Lung (tissue), 11 donors: ENCODE measurements at regions not wholly inside any gene's neighbourhood (a gene's known extent, or its start where the extent isn't known, plus 50 kb on each side); places are given as distances from the start of the nearest gene placed in this dataset.

Source experiments
- ATAC-seq: fragments of 200-7000 bp; cut with Tn5 transposase; one replicate; pipeline ENCODE4 v1.9.1; 2020; ENCODE audit warnings: moderate number of reproducible peaks; ENCODE audit not compliant: insufficient read depth, low FRiP score
- DNase-seq, 3 donors: peaks; one replicate each; pipeline ENCODE4 v3.0.0-alpha.2; 2013 to 2017
- H3K27ac ChIP-seq, 2 donors: one replicate each; pipeline ENCODE4 v1.5.1; 2013; ENCODE audit warnings: mild to moderate bottlenecking in 2 of 2, moderate library complexity in 2 of 2, control low read depth in 1 of 2, inconsistent platforms in 1 of 2, low read depth in 1 of 2, low read length in 1 of 2
- H3K27me3 ChIP-seq, 3 donors: one replicate each; pipeline ENCODE4 v1.5.1; 2013; ENCODE audit warnings: low read length in 2 of 3; ENCODE audit not compliant: control insufficient read depth in 3 of 3, insufficient read depth in 3 of 3
- H3K36me3 ChIP-seq, 4 donors: one replicate each; pipeline ENCODE4 v1.5.1; 2013; ENCODE audit warnings: low read length in 4 of 4, mild to moderate bottlenecking in 1 of 4, moderate library complexity in 1 of 4; ENCODE audit not compliant: control insufficient read depth in 4 of 4, insufficient read depth in 4 of 4
- H3K4me1 ChIP-seq, 5 donors: one replicate each; pipeline ENCODE4 v1.5.1; 2013; ENCODE audit warnings: low read length in 5 of 5, mild to moderate bottlenecking in 2 of 5, moderate library complexity in 1 of 5; ENCODE audit not compliant: control insufficient read depth in 5 of 5, insufficient read depth in 5 of 5
- H3K4me3 ChIP-seq: one replicate; pipeline ENCODE4 v1.5.1; 2013; ENCODE audit warnings: mild to moderate bottlenecking, control low read depth, moderate library complexity
- H3K9ac ChIP-seq, 2 donors: one replicate each; pipeline ENCODE4 v1.5.1; 2013; ENCODE audit warnings: low read length in 2 of 2, control low read depth in 1 of 2; ENCODE audit not compliant: insufficient read depth in 1 of 2
- H3K9me3 ChIP-seq, 4 donors: one replicate each; pipeline ENCODE4 v1.5.1; 2013; ENCODE audit warnings: low read length in 3 of 4, mild to moderate bottlenecking in 1 of 4, moderate library complexity in 1 of 4; ENCODE audit not compliant: control insufficient read depth in 4 of 4, insufficient read depth in 3 of 4
- CTCF ChIP-seq: IDR thresholded peaks from 2 replicates; pipeline ENCODE4 v1.5.1; 2012; ENCODE audit warnings: mild to moderate bottlenecking; ENCODE audit errors: control extremely low read depth, extremely low read depth
- WGBS, 2 donors: extraction: QIAGEN DNeasy Blood & Tissue Kit; methylation state at CpG; one replicate each; pipeline ENCODE4 v1.1.7; 2013; 5-methylcytosine and 5-hydroxymethylcytosine counted together
- donor health status: control.
- donor health status: control.
- donor health status: Bipolar disorder and iron deficiency.
- donor health status: healthy.
- donor health status: DM: yes; HTN: yes; CAD: no.

GRCh38 chr6:16974704-16975359 is 127.0 kb upstream of the STMND1 start:
- H3K9ac ChIP-seq = no peak overlapping the region
- H3K4me1 ChIP-seq = peaks cover 0 to 21% (median 3%) of the 10 kb centered on the region in 5 donors
- H3K9me3 ChIP-seq = peaks cover 0 to 2% (median 0%) of the 10 kb centered on the region in 4 donors
- H3K4me3 ChIP-seq = no peak overlapping the region
- 49 to 64% methylated on average over 6 of the region's 6 CpGs for WGBS, 2 donors
- no peaks in the 10 kb centered on the region for H3K27me3 ChIP-seq
- no peak for DNase-seq
- no peak overlapping the region for H3K27ac ChIP-seq
- no peak for TF ChIP-seq CTCF
- no peak for ATAC-seq
- H3K36me3 ChIP-seq = no peaks in the 10 kb centered on the region

- H3K27ac ChIP-seq = no peak overlapping the region
- no peaks in the 10 kb centered on the region for H3K27me3 ChIP-seq
- peaks cover 0 to 26% (median 4%) of the 10 kb centered on the region in 5 donors for H3K4me1 ChIP-seq
- H3K9ac ChIP-seq = no peak overlapping the region
- no peak for TF ChIP-seq CTCF
- no peaks in the 10 kb centered on the region for H3K36me3 ChIP-seq
- no peak for ATAC-seq
- DNase-seq = no peak
- peaks cover 0 to 2% (median 0%) of the 10 kb centered on the region in 4 donors for H3K9me3 ChIP-seq
- H3K4me3 ChIP-seq = no peak overlapping the region
Observed at GRCh38 chr6:16974387-16974673, 127.5 kb upstream of the STMND1 start.

DNA sequence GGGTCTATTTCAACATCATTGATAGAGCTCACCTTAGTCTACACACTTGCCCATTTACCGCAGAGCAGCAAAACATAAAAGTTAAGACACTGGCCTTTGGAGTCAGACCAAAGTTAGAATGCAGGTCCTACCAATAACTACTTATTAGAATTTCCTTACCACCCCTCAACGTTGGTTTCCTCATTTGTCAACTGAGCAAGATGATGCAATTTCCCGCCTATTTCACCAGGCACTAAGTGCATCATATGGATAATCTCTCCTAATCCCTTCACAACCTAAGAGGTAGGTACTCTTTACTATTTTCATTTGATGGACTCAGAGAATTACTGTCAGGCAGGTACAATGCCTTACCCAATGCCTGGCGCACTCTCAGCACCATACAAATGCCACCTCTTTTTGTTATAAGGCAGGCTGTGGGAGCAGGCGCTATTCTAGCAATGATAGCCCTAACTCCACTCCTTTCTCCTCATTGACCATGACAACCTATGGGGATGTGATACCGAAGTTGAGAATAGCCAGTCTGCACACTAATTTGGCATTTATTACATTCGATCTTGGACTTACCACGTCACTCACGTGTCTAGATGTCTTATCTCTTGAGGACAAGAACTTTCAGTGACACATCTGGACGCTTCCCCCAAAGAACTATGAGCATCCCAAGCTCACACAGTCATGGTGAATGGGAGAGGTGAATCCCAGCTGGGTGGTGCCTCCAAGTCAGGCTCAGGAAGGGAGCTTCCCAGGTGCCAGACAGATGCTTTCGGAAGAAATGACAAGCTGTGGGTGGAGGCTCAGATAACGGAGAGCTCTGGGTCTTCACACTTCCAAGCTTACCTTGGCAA is 128.1 kb upstream of the STMND1 start:
- no peak for TF ChIP-seq CTCF
- H3K27me3 ChIP-seq = no peaks in the 10 kb centered on the region
- no peaks in the 10 kb centered on the region for H3K36me3 ChIP-seq
- no peak overlapping the region for H3K9ac ChIP-seq
- H3K4me1 ChIP-seq = peaks cover 0 to 26% (median 4%) of the 10 kb centered on the region in 5 donors
- 75 to 83% methylated on average over 12 of the region's 12 CpGs for WGBS, 2 donors
- no peak for ATAC-seq
- H3K4me3 ChIP-seq = no peak overlapping the region
- DNase-seq = no peak
- peaks cover 0 to 2% (median 0%) of the 10 kb centered on the region in 4 donors for H3K9me3 ChIP-seq
- no peak overlapping the region for H3K27ac ChIP-seq
